NT2/D1 (cell line): ENCODE measurements at regions not wholly inside any gene's neighbourhood (a gene's known extent, or its start where the extent isn't known, plus 50 kb on each side); places are given as distances from the start of the nearest gene placed in this dataset.

Experiments used
- DNase-seq: peaks from one replicate; pipeline ENCODE4 v3.0.0-alpha.2; 2011; ENCODE audit warnings: low read depth, low spot score
- H3K27me3 ChIP-seq: 2 replicates; pipeline ENCODE4 v1.6.0; 2011; ENCODE audit warnings: mild to moderate bottlenecking; ENCODE audit not compliant: insufficient read length, insufficient read depth
- H3K36me3 ChIP-seq: 2 replicates; pipeline ENCODE4 v1.6.1; 2011; ENCODE audit warnings: mild to moderate bottlenecking, low read length, mixed read lengths; ENCODE audit not compliant: insufficient read depth, insufficient read length
- H3K4me1 ChIP-seq: 2 replicates; pipeline ENCODE4 v1.5.1; 2011; ENCODE audit not compliant: insufficient read depth, insufficient read length
- H3K4me3 ChIP-seq: 2 replicates; pipeline ENCODE4 v1.5.1; 2011; ENCODE audit warnings: low read depth; ENCODE audit not compliant: insufficient read length
- H3K9ac ChIP-seq: 2 replicates; pipeline ENCODE4 v1.6.0; 2011; ENCODE audit warnings: low read depth; ENCODE audit not compliant: insufficient read length
- H3K9me3 ChIP-seq: 2 replicates; pipeline ENCODE4 v1.5.1; 2011; ENCODE audit warnings: mild to moderate bottlenecking, low read length; ENCODE audit not compliant: insufficient read depth
- SUZ12 ChIP-seq: IDR thresholded peaks from 2 replicates; pipeline ENCODE4 v1.6.1; 2011; ENCODE audit not compliant: insufficient read length, insufficient read depth; ENCODE audit errors: extremely low read depth
- YY1 ChIP-seq: IDR thresholded peaks from 2 replicates; pipeline ENCODE4 v1.6.1; 2011; ENCODE audit not compliant: insufficient read length, insufficient read depth
- ZNF274 ChIP-seq: IDR thresholded peaks from 2 replicates; pipeline ENCODE4 v1.6.1; 2011; ENCODE audit warnings: mild to moderate bottlenecking, low read depth, low read length

DNA sequence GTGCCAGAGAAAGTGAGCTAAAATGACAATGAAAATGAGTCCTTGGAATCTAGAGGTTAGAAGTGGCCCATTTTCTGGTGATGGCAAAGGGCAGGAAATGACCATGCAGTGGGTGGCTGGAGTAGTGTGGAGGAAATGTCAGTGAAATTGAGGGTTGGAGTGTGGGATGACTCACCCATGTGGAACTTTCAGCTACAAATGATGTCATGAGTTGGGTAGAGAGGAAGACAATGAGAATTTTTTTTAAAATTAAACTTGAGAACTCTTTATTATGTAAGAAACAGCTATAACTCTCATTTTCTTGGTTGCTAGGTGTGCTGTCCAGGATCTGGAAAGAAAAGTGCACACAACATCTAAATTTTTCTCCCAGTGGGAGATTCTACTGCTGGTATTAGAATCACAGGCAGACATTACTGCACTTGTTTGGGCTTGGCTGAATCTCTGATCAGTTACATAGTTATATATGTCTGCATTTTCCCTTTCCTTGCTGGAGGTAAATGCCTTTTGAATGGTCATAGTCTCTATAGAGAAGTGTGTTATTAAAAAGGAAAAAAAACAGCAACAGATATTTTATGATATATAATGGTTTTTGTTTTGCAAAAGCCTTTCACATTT is 56.8 kb upstream of the GNG12 start:
- TF ChIP-seq ZNF274: no peak
- no peak for TF ChIP-seq YY1
- no peak for TF ChIP-seq SUZ12
- Histone ChIP-seq H3K4me1 (peaks cover 11% of the 10 kb centered on the region), H3K9ac (no peak overlapping the region), H3K9me3 (no peaks in the 10 kb centered on the region), H3K4me3 (no peak overlapping the region), H3K36me3 (no peaks in the 10 kb centered on the region), H3K27me3 (no peaks in the 10 kb centered on the region)
- DNase-seq: peak; percentile 18

DNA sequence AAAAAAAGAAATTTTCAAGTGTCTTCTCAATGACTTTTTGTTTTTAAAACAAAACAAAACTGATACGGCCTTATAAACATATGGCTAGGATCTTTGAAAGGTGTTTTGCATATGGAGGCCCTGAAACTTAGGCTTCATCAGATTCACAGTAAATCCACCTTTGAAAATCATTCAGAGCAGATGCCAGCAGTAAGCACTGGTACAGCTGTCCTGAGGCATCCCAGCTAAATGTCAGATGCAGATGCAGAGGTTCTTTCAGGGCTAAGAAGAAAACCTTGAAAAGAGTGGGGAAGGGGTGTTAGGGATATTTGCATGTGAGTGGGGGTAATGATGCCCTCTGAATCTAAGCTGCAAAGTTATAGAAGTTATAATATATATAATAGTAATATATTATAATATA is 56.2 kb upstream of the GNG12 start:
- H3K9me3 ChIP-seq: no peaks in the 10 kb centered on the region
- H3K9ac ChIP-seq: no peak overlapping the region
- TF ChIP-seq YY1: no peak
- no peak for TF ChIP-seq ZNF274
- no peak for TF ChIP-seq SUZ12
- H3K36me3 ChIP-seq: no peaks in the 10 kb centered on the region
- peaks cover 11% of the 10 kb centered on the region for H3K4me1 ChIP-seq
- H3K4me3 ChIP-seq: no peak overlapping the region
- DNase-seq: no peak
- no peaks in the 10 kb centered on the region for H3K27me3 ChIP-seq

GRCh38 chr1:67888216-67889106 is 55.2 kb upstream of the GNG12 start:
- Histone ChIP-seq H3K4me3 (no peak overlapping the region), H3K9ac (peak overlapping the region; percentile 23), H3K9me3 (no peaks in the 10 kb centered on the region), H3K4me1 (peaks cover 11% of the 10 kb centered on the region), H3K27me3 (no peaks in the 10 kb centered on the region), H3K36me3 (no peaks in the 10 kb centered on the region)
- DNase-seq: peak; percentile 73
- no peak for TF ChIP-seq SUZ12
- no peak for TF ChIP-seq YY1
- TF ChIP-seq ZNF274: no peak

GRCh38 chr1:67887146-67887545 is 53.9 kb upstream of the GNG12 start:
- DNase-seq: no peak
- H3K36me3 ChIP-seq: no peaks in the 10 kb centered on the region
- H3K4me3 ChIP-seq: no peak overlapping the region
- H3K27me3 ChIP-seq: no peaks in the 10 kb centered on the region
- H3K9me3 ChIP-seq: no peaks in the 10 kb centered on the region
- no peak overlapping the region for H3K9ac ChIP-seq
- H3K4me1 ChIP-seq: peaks cover 9% of the 10 kb centered on the region
- TF ChIP-seq YY1 (no peak), ZNF274 (no peak), SUZ12 (no peak)

DNA sequence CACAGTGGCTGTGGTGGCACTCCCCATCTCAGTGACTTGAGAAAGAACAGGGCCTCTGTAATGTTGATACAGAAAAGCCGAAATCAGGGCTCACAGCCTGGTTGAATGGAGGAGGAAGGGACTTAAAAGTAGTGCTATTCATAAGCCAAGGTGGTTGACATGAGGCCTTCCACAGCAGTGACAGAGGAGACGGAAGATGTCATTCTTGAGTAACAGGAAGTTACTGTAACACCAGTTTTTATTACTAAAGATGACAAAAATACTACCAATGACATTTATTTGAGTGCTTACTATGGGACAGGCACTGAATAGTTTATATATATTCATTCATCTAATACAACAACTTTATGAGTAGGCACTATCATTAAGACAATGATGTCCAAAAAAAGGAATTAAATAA is 52.8 kb upstream of the GNG12 start:
- no peaks in the 10 kb centered on the region for H3K36me3 ChIP-seq
- TF ChIP-seq YY1 (no peak), ZNF274 (no peak), SUZ12 (no peak)
- DNase-seq: no peak
- no peak overlapping the region for H3K4me3 ChIP-seq
- peaks cover 9% of the 10 kb centered on the region for H3K4me1 ChIP-seq
- no peak overlapping the region for H3K9ac ChIP-seq
- no peaks in the 10 kb centered on the region for H3K9me3 ChIP-seq
- no peaks in the 10 kb centered on the region for H3K27me3 ChIP-seq

DNA sequence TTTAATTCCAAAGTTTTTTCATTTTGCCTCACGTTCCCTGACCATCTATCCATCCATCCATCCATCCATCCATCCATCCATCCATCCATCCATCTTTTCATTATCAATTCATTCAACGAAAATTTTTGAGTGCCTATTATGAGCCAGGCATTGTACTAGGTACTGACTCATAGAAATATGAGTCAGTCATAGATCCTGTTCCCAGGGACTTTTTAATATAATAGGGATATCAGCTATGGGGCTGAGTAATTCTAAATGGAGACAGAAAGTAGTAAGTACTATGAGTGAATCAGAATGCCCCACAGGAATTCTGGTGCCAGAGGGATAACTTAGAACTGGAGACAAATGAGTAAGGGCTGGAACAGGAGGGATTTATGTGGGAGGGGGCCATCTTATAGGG is 49.8 kb upstream of the GNG12 start:
- H3K36me3 ChIP-seq: no peaks in the 10 kb centered on the region
- H3K4me3 ChIP-seq: no peak overlapping the region
- H3K9me3 ChIP-seq: no peaks in the 10 kb centered on the region
- no peaks in the 10 kb centered on the region for H3K4me1 ChIP-seq
- DNase-seq: no peak
- H3K9ac ChIP-seq: no peak overlapping the region
- H3K27me3 ChIP-seq: no peaks in the 10 kb centered on the region
- no peak for TF ChIP-seq YY1
- TF ChIP-seq ZNF274: no peak
- no peak for TF ChIP-seq SUZ12
